ENCODE measurements at regions not wholly inside any gene's neighbourhood (a gene's known extent, or its start where the extent isn't known, plus 50 kb on each side); places are given as distances from the start of the nearest gene placed in this dataset.

DNA sequence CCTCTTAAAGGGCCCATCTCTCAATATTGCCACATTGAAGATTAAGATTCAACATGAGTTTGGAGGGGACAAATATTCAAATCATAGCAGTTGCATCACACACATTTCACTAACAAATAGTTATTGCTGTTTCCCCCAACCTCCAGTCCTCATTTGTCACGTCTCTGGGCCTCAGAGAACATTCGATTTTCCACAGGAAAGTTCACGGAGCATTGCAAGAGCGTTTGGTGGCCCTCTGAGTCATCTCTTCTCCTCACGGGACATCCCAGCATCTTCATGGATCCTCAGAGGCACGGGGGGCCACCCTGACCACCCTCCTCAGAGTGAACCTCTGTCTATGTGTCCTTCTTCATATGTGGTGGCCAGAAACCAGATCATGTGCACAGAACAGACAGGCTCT lies 50.3 kb upstream of the CHST15 start:
- H3F3A ChIP-seq (ENCODE audit: low read depth), result peaks cover 3% of the 10 kb centered on the region
- Mint-ChIP-seq H3K9me3 (peaks cover 7% of the 10 kb centered on the region), H3K36me3 (no peaks in the 10 kb centered on the region), H3K27ac (no peak overlapping the region), H3K27me3 (ENCODE audit: insufficient read depth, low read depth) (peaks cover 5% of the 10 kb centered on the region), H3K4me3 (no peak overlapping the region), H3K4me1 (peaks cover 7% of the 10 kb centered on the region)
- H3K27ac ChIP-seq, result no peak overlapping the region
- no peak for TF ChIP-seq EZH2phosphoT487 (IDR thresholded peaks at IDR 0.05)
- TF ChIP-seq, protein P1, sequence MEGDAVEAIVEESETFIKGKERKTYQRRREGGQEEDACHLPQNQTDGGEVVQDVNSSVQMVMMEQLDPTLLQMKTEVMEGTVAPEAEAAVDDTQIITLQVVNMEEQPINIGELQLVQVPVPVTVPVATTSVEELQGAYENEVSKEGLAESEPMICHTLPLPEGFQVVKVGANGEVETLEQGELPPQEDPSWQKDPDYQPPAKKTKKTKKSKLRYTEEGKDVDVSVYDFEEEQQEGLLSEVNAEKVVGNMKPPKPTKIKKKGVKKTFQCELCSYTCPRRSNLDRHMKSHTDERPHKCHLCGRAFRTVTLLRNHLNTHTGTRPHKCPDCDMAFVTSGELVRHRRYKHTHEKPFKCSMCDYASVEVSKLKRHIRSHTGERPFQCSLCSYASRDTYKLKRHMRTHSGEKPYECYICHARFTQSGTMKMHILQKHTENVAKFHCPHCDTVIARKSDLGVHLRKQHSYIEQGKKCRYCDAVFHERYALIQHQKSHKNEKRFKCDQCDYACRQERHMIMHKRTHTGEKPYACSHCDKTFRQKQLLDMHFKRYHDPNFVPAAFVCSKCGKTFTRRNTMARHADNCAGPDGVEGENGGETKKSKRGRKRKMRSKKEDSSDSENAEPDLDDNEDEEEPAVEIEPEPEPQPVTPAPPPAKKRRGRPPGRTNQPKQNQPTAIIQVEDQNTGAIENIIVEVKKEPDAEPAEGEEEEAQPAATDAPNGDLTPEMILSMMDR (IDR thresholded peaks at IDR 0.05), result no peak
- no peak for TF ChIP-seq EZH2 (IDR thresholded peaks at IDR 0.05)
- no peak overlapping the region for H2AFZ ChIP-seq (replicated peaks)
- DNase-seq (ENCODE audit: low spot score), result no peak
- H3K4me2 ChIP-seq, result no peak overlapping the region
- no peaks in the 10 kb centered on the region for H4K20me1 ChIP-seq (ENCODE audit: low read depth)
- H3K4me1 ChIP-seq, result peaks cover 10% of the 10 kb centered on the region
- no peak overlapping the region for H3K9ac ChIP-seq
- H3K36me3 ChIP-seq, result no peaks in the 10 kb centered on the region
- no peak overlapping the region for H3K4me3 ChIP-seq
- no peaks in the 10 kb centered on the region for H3K79me2 ChIP-seq (ENCODE audit: low read depth)
- H3K27me3 ChIP-seq, result no peaks in the 10 kb centered on the region
- no peaks in the 10 kb centered on the region for H3K9me3 ChIP-seq (ENCODE audit: low read depth)
